ENCODE measurements at regions not wholly inside any gene's neighbourhood (a gene's known extent, or its start where the extent isn't known, plus 50 kb on each side); places are given as distances from the start of the nearest gene placed in this dataset.

DNA sequence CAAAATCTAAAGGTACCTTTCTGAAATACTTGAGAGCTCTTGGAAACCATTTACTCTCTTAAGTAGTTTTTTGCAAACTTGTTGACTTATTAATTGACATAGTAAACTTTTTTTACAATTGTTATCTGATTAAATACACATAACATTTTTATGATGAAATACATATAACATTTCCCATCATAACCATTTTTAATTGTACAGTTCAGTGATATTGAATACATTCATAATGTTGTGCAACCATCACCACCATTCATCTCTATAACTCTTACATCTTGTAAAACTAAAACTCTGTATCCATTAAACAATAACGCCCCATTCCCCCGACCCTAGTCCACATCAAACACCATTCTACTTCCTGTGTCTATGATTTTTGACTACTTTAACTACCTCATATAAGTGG, 95.7 kb upstream of the ZNF648 start:
- Histone ChIP-seq H3K27ac (ENCODE audit: extremely low read depth, low read depth, low read length) (no peak overlapping the region), H3K4me3 (no peak overlapping the region), H3K79me2 (ENCODE audit: control insufficient read depth, insufficient read depth, low read length) (no peaks in the 10 kb centered on the region), H3K27me3 (ENCODE audit: control insufficient read depth in 2 of 2, insufficient read depth in 2 of 2, low read length in 2 of 2) (no peaks in the 10 kb centered on the region), H3K9ac (ENCODE audit: insufficient read depth in 1 of 2, low read depth in 2 of 2, low read length in 2 of 2) (no peak overlapping the region), H3K36me3 (ENCODE audit: control insufficient read depth, insufficient read depth, low read length) (no peaks in the 10 kb centered on the region), H3K4me1 (replicated peaks in 1 of 2; ENCODE audit: control insufficient read depth in 2 of 2, insufficient read depth in 2 of 2, low read length in 2 of 2) (no peaks in the 10 kb centered on the region), H3K4me2 (ENCODE audit: insufficient read depth, low read length) (no peak overlapping the region), H3K9me3 (replicated peaks; ENCODE audit: control insufficient read depth, insufficient read depth, low read depth, low read length) (0 out of 2 replicates have a peak, but pooled peaks cover 4% of the 10 kb centered on the region), H3K9me1 (ENCODE audit: control insufficient read depth, insufficient read depth, low read length) (no peaks in the 10 kb centered on the region), H4K20me1 (replicated peaks; ENCODE audit: control insufficient read depth, insufficient read depth, low read length) (no peaks in the 10 kb centered on the region), H2AFZ (ENCODE audit: low read depth, low read length) (no peak overlapping the region)
- ChIA-PET POLR2A (interaction anchor here (0.7 to 1.1 kb wide), 3 partner anchors 12 to 259 kb away, joined by 3 read pairs; no protein-coding TSS in a partner anchor), CTCF (ENCODE audit: low intra/inter-chr PET ratio) (no interaction called here)
- ATAC-seq (no peak), DNase-seq (ENCODE audit: extremely low read depth in 1 of 4, low spot score in 3 of 4) (no peak), FAIRE-seq (no peak)
- TF ChIP-seq CEBPB (tag; IDR thresholded peaks at IDR 0.05): peak; percentile 61
- TF ChIP-seq, protein P1, sequence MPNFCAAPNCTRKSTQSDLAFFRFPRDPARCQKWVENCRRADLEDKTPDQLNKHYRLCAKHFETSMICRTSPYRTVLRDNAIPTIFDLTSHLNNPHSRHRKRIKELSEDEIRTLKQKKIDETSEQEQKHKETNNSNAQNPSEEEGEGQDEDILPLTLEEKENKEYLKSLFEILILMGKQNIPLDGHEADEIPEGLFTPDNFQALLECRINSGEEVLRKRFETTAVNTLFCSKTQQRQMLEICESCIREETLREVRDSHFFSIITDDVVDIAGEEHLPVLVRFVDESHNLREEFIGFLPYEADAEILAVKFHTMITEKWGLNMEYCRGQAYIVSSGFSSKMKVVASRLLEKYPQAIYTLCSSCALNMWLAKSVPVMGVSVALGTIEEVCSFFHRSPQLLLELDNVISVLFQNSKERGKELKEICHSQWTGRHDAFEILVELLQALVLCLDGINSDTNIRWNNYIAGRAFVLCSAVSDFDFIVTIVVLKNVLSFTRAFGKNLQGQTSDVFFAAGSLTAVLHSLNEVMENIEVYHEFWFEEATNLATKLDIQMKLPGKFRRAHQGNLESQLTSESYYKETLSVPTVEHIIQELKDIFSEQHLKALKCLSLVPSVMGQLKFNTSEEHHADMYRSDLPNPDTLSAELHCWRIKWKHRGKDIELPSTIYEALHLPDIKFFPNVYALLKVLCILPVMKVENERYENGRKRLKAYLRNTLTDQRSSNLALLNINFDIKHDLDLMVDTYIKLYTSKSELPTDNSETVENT (CRISPR knock-in tag; IDR thresholded peaks at IDR 0.05): no peak
- no peak for TF ChIP-seq NFATC3 (IDR thresholded peaks at IDR 0.05)
- TF ChIP-seq SPI1 (IDR thresholded peaks at IDR 0.05; ENCODE audit: borderline replicate concordance, low read depth, low read length): no peak
- TF ChIP-seq KHSRP (IDR thresholded peaks at IDR 0.05): no peak
- TF ChIP-seq TFAM (CRISPR knock-in tag; conservative IDR thresholded peaks at IDR 0.05): no peak
- no peak for TF ChIP-seq CEBPG (CRISPR knock-in tag; IDR thresholded peaks at IDR 0.05)
- peak; percentile 35 to 57; a peak in 3 of 4 replicates for TF ChIP-seq CEBPG (tag; conservative IDR thresholded peaks at IDR 0.05 in 1 of 2, IDR thresholded peaks at IDR 0.05 in 1 of 2)
- TF ChIP-seq PCBP1 (IDR thresholded peaks at IDR 0.05; ENCODE audit: low read depth, low read length, poor library complexity, severe bottlenecking): no peak
- TF ChIP-seq RNF2 (IDR thresholded peaks at IDR 0.05): no peak
- no peak for TF ChIP-seq ZNF717 (CRISPR knock-in tag; IDR thresholded peaks at IDR 0.05)
- no peak for TF ChIP-seq POLR3A (IDR thresholded peaks at IDR 0.05; ENCODE audit: borderline replicate concordance, extremely low read depth, insufficient read depth, insufficient read length)
- TF ChIP-seq ZNF121 (CRISPR knock-in tag; conservative IDR thresholded peaks at IDR 0.05): no peak
- TF ChIP-seq HNRNPK (IDR thresholded peaks at IDR 0.05; ENCODE audit: low read depth, low read length, poor library complexity, severe bottlenecking): no peak
- no peak for TF ChIP-seq GATA2 (CRISPR knock-in tag; IDR thresholded peaks at IDR 0.05)
- WGBS (ENCODE audit: insufficient coverage, low coverage, missing lambda C conversion rate): 23% methylated on average over 2 of the region's 2 CpGs
- in situ Hi-C loops (cut with MboI): no loop called here
- intact Hi-C loops (cut with micrococcal nuclease): no loop called here
- no TSS peak for BruUV-seq (replicated peaks)

All from K562 (cell line).